ENCODE measurements at regions not wholly inside any gene's neighbourhood (a gene's known extent, or its start where the extent isn't known, plus 50 kb on each side); places are given as distances from the start of the nearest gene placed in this dataset.

DNA sequence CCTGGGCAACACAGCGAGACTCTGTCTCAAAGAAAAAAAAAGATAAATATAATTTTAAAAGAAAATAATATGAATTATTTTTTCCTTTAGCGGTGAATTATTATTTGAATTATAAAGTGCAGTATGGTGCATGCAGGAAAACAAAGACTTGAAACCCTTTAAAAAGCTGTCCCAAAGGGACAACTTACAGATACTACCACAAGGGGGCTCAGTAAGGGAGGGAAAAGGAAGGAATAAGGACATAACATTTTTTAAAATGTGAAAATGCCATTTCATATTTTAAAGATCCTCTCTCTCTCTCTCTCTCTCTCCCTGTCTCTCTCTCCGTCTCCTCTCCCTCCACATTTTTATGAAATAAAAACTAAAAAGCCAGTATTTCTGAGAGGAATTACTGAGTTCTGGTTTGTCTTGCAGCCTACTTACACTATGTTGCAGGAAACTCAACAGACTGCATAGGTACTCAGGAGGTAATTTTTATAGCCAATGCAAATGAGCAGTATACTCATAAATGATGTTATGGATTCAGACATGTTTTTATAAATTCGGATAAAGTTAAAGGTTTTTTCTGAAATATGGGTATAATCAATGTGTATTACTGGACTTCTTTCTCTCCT is 455.0 kb upstream of the GJE1 start:
- peak; percentile 37 to 58 for DNase-seq (ENCODE audit: low read depth in 2 of 2)

DNA sequence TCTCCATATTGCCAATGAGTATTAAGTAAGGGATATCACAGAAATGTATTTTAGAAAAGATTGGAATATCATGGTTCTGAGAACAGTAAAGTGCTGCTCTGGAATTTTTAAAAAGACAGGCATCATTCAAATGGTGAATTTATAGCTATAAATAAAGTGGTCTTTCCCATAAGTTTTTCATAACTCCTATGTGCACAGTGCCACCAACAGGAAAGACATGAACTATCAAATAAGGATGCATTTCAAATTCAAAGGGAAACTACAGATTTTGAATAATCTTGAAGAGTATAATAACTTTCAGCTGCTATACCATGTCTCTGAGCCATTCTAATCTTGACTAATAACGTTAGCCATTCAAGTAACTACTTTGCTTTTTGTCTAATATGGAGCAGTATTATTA is 456.8 kb upstream of the GJE1 start:
- DNase-seq (ENCODE audit: low read depth in 2 of 2): peak in 1 of 2 donors; percentile 35

DNA sequence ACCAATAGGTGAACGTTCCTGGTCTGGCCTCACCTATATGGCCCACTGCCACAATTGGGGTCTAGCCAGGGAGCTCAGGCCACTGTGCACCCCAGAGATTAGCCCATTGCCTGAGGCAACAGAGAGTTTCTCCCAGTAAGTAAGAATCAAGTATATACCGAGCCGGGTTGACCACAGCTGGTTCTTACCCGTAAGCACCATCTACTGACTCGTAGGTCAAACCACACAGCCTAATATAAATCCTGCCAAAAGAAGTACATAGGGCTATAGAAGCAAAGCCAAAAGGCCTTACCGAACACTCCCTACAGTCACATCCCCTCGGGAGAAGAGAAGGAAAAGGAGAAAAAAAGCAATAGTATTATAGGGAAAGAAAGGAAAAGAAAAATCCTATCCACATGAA is 463.6 kb upstream of the GJE1 start:
- DNase-seq (ENCODE audit: low read depth in 2 of 2): no peak

DNA sequence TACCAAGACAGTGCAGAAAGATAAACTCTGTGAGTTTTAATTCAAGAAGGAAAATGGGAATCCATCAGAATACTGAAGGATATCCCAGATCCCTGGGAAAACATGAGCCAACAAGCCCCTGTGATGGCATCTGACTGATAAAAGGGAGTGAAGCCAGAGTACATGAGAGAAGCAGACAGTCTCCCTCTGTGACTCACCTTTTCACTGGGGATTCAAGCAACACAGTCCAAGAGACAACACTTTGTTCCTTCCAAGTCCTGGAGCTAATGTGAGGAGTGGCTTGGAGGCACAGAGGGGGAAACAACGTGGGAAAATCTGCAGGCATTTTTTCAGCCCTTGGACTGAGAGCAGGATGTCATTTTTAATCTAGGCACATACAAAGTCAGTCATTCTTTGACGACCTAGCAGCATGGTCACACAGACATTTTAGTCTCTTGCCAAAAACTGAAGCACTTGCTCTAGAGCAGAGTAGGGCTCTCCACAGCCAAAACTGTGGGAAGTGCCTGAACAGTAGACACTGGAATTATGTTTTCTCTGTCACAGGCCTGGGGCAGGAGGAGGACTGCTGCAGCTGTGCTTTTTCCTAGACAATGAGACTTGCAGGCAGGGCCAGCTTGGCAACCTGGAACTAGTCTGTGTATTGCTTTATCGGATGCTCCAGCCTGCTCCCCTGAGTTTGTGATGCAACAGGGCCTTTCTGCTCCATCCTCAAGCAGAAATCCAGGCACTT is 465.0 kb upstream of the GJE1 start:
- DNase-seq (ENCODE audit: low read depth in 2 of 2): no peak

DNA sequence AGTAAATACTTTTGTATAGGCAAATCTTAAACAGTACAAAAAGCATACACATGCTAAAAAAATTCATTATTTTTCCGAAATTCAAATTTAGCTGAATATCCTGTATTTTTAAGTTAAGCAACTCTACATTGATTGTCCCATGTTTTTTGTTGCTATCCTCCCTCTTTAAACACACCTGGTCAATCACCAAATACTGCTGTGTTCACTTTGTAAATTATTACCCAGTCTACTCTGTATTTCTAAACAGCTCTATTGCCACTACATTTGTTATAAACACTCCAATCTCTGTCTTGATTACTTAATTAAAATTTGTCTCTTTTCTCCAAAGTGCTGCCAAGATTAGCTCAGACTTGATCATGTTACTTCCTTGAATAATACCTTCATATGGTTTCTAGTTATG is 466.5 kb upstream of the GJE1 start:
- no peak for DNase-seq (ENCODE audit: low read depth in 2 of 2)

DNA sequence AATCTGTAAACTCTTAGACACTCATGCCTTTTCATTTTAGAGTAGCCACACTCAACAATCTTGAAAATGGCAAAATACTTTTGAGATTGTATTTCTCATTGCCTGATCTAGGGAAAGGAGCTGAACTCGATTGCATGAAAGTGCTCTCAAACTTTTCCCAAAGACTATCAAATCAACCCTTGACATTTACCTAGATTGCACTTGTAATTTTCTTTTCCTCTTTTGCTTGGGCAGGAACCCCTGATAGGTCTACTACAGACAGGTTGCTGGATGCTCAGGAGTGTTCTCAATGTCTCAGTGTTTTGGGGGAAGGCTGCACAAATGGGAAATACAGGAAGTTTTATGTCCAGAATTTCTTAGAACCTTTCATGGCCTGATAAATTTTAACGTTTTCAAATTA is 468.0 kb upstream of the GJE1 start:
- DNase-seq (ENCODE audit: low read depth in 2 of 2): no peak

DNA sequence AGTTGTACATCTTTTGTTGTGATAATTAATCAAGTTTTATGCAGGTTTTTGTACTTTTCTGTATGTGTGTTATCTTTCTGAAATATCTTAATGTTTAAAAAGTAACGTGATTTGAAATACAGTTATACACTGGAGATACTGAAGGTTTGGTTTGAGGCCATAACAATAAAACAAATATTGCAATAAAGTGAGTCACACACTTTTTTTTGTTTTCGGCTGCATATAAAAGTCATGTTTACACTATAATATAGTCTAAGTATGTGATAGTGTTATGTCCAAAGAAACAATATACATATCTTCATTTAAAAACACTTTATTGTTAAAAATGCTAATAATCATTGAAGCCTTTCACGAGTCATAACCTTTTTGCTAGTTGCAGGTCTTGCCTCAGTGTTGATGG is 473.1 kb upstream of the GJE1 start:
- DNase-seq (ENCODE audit: low read depth in 2 of 2): no peak

DNA sequence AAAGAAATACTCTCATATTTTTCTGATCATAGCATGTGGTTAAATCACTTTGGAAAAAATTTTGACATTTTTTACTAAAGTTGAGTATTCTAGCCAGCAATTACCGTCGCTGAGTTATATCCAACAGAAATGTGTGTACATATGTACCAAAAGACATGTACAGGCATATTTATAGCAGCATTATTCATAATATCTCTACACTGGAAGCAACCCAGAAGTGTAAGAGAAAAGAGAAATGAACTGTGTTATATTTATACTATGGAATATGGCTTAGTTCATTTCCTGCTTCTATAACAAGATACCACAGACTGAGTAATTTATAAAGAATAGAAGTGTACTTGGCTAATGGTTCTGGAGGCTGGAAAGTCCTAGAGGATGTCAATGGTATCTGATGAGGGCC is 474.0 kb upstream of the GJE1 start:
- no peak for DNase-seq (ENCODE audit: low read depth in 2 of 2)

DNA sequence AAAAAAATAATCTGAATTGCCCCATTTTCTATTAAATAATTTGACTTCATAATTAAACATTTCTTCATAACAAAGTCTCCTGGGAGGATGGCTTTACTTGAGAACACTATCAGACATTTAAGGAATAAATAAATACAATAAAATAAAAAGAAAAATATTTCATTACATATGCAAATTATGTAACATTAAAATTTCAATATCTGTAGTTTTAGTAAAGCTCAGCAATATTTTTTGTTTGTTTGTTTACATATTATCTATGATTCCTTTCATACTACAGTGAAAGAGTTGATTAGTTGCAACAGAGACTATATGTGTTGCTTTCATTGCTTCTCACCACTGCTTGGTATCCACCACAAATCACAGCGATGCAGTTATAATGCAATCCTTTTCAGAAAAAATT is 474.9 kb upstream of the GJE1 start:
- DNase-seq (ENCODE audit: low read depth in 2 of 2): no peak

DNA sequence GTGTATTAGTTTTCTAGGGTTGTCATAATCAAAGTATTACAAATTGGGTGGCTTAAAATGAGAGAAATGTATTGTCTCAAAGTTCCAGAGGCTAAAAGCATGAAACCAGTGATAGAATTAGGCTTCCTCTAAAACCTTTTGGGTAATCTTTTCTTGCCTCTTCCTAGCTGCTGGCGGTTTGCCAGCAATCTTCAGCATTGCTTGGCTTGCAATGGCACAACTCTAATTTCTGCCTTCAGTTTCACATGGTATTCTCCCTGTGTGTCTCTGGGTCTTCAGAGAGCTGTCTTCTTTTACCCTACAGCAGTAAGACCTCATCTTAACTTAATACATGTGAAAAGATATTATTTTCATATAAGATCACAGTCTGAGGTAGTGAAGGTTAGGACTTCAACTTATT is 479.1 kb upstream of the GJE1 start:
- DNase-seq (ENCODE audit: low read depth in 2 of 2): no peak

DNA sequence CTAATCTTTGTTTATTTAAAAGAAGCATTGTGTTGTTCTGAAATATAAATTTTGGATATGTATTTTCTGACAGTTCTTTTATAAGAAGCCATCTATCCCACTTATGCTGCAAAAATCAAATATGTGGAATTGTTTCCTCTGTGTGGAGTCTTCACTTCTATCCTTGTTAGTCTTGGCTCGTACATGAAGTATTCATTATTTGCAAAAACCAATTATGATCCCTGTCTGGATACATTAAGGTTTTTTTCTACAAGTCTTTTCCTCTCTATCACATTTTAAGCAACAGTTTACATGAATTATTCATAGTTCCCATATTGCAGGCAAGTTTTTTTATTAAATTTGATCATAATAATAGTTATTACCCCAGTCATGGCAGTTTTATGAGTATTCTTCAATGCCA is 490.8 kb upstream of the GJE1 start:
- DNase-seq (ENCODE audit: low read depth in 2 of 2): no peak

DNA sequence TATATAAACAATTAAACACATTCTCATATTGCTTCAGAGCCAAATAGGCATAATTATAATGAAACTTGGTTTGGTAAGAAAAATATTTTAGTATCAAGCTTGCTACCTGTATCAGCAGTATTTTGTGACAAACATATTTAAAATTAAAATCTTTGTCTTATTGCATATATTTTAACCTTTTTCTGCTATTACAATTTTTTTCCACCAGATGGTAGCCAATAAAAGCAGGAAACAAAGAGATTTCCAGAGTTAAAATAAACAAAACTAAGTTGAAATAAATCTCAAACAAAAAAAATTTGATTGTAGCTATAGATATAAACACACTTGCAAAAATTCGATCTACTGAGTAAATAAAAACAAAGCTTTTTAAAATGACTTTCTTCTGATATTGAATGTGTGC is 491.3 kb upstream of the GJE1 start:
- peak; percentile 9 to 11 for DNase-seq (ENCODE audit: low read depth in 2 of 2)

DNA sequence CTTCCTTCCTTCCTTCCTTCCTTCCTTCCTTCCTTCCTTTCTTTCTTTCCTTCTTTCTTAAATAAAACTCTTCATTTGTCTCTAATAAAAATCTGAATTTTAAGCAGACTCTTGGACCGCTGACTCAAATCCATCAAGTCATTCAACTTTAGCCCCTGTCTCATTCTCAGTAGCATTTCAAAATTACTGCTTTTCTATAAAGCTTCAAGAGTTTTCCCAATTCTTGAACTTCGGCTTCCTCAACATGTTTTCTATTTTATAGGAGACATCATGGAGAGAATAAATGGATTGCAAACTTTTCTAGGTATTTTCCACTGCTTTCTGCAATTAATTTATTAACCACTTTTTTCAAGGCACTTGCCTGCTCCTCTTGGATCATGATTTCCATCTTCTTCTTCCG is 497.1 kb upstream of the GJE1 start:
- no peak for DNase-seq (ENCODE audit: low read depth in 2 of 2)

DNA sequence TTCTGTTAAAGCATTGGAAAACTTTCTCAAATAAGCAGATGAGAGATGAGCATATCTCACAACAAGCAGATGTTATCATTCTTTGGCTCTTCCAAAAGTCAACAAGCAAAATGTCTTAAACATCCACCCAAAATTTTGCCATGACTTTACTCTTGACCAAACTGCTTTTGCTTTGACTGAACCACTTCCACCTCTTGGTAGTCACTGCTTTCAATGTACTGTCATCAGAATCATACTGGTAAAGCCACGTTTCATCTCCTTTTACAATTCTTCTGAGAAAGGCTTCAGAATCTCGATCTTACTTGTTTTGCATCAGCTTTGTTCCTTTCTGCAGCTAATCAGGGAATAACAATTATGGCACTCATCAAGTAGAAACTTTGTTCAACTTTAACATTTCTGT is 498.5 kb upstream of the GJE1 start:
- DNase-seq (ENCODE audit: low read depth in 2 of 2): no peak

DNA sequence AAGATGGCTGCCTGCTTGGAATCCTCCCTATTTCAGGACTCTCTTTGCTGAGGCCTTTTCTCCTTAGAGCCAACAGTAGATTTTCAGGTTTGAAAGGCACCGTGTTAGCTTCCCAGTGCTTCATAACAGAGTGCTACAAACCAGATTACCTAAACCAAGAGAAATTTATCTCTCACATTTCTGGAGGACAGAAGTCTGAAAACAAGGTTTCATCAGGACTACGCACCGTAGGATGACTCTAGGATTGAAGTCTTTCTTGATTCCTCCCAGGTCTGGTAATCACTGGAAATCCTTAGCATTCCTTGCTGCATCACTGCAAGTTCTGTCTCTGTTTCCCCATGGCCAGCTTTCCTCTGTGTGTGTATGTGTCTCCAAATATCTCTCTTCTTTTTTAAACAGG is 508.4 kb upstream of the GJE1 start:
- no peak for DNase-seq (ENCODE audit: low read depth in 2 of 2)

DNA sequence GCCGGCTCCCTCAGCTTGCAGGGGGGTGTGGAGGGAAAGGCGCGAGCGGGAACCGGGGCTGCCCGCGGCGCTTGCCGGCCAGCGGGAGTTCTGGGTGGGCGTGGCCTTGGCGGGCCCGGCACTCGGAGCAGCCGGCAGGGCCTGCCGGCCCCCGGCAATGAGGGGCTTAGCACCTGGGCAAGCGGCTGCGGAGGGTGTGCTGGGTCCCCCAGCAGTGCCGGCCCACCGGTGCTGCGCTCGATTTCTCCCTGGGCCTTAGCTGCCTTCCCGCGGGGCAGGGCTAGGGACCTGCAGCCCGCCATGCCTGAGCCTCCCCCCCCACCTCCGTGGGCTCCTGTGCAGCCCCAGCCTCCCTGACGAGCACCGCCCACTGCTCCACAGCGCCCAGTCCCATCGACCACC is 514.5 kb upstream of the GJE1 start:
- DNase-seq (ENCODE audit: low read depth in 2 of 2): no peak

DNA sequence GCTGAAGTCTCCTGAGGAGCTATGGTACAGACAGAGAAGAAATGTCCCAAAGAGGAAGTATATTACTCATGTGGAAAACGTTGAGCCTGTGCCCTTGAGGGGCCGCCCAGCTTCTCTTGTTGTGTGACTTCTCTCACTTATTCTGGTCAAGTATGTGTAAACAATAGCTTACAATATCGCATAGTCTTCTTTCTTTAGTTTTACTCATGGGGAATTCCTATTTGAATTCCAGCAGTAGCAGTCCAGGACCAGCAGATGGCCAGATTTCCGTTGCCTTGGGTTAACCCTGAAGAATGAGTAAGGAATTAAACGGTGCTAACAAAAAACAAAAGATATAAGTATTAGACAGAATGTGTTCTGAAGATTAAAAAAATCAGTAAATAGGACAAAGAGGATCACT is 522.0 kb upstream of the GJE1 start:
- peak in 1 of 2 donors; percentile 3 for DNase-seq (ENCODE audit: low read depth in 2 of 2)

DNA sequence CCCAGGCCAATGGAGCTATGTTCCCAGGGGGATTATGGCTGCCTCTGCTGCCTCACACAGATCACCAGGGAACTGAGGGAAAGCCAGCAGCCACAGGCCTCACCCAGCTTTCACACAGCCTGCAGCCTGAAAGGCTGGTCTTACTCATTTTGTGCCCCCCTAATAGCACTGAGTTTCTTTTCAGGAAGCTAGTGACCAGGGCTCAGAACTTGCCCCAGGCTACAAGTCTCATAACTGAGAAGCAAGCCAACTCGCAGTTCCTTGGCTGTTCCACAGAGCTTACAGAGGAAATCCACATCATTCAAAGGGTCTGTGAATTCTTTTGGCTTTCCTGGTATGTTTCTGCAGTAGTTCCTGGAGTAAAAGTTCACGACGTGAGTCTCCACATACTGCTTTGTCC is 524.8 kb upstream of the GJE1 start:
- DNase-seq (ENCODE audit: low read depth in 2 of 2): no peak

DNA sequence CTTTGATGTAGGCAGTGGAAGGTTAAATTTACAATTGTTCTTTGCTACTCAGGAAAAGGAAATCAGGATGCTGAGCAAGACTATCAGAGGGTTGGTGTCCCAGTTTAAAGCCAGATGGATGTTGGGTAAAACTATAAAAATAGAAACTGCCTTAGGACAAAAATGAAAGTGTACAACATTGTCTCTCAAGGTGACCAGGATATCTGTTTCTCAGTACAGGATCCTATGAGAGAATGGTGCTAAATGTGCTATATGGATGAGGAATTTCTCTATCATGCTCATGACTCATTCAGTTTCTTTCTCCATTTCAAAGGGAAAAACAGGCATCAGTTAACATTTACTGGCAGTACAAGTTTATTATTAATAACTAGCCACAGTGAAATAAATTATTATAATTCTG is 534.2 kb upstream of the GJE1 start:
- peak; percentile 4 to 39 for DNase-seq (ENCODE audit: low read depth in 2 of 2)

DNA sequence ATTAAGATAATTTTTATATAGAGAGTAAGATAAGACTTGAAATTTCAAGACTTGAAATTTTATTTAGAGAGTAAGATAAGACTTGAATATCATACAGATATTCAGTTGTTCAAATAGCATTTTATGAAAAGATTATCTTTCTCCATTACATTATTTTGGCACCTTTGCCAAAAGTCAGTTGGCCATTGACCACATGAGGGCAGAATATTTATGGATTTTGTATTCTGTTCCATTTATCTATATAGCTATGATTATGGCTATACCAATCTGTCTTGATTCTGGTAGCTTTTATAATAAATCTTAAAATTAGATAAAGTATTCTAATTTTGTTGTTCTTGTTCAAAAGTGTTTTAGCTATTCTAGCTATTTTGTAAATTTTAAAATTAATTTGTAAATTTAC is 537.9 kb upstream of the GJE1 start:
- DNase-seq (ENCODE audit: low read depth in 2 of 2): no peak

DNA sequence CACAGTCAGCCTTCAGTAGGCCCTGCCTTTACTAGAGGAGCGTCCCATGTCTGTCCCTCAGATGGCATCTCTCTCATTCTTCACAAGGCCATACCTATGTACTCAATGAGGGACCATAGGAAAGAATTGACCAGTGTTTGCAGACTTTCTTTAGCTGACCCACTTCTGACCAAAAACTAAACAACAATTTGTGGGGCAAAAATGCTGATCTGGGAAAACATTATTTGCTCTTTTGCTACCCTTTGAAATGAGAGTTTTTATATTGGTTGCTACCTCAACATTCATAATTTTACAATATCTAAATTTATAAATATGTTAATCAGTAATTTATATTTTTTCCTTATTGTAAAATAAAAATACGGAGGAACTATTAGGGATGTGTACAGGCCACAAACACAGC is 539.4 kb upstream of the GJE1 start:
- DNase-seq (ENCODE audit: low read depth in 2 of 2): no peak

DNA sequence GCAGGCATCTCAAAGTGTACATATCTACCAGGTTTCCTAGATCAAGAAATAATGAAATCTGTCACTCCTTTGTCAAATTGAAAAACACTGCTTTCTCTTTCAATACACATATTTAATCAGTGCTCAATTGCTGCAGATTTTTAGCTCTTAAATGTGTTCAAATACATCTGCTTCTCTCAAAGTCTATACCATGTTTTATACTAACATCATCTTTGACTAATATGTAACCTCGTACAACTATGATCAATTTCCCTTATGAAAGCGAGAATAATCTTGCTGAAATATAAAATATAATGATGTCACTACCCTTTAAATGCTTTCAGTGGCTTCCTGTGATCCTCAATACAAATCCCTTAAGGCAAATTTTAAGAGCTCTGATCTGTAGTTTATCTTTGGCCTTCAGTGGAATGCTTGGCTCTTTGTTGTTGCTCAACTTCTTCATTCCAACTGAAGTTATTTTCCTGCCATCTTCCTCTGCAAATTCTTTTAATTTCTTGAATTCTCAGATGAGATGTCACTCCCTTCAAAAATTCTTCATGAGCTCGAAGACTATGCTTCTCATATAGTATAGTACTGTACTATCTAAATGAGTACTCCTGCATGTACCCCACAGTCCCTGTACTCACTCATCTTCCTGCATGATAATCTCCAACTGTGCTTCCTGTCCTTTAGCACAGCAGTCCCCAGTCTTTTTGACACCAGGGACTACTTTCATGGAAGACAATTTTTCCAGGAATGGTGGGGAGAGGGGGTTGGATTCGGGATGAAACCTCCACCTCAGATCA is 545.1 kb upstream of the GJE1 start:
- DNase-seq (ENCODE audit: low read depth in 2 of 2): no peak

DNA sequence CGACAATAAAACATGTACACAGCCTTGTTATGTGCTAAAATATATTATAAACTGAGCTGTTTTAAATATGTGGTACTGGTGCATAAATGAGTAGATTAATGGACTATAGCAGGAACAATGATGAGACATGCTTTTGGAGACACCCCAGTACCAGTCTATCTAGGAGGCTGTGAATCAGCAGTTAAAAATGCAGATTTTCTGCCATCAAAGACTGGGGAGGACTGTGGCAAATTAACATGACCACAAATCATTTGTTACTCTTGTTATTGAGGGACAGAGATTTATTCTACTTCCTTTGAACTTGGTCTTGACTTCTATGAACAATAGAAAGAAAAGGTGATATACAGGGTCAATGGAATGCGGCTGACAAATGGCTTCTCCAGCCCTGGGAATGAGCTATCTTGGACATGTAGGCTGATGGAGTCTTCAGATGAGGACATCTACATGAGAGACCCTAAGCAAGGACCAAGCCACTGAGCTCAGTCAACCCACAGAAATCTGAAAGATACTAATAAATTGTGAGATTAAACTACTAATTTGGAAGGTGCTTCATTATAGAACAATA is 551.7 kb upstream of the GJE1 start:
- no peak for DNase-seq (ENCODE audit: low read depth in 2 of 2)

Measured in dermis microvascular lymphatic vessel endothelial cell (primary cell).